ENCODE measurements at regions not wholly inside any gene's neighbourhood (a gene's known extent, or its start where the extent isn't known, plus 50 kb on each side); places are given as distances from the start of the nearest gene placed in this dataset.

GRCh38 chr1:5568321-5568720, 423.9 kb downstream of the NPHP4 start (continued):
- TF ChIP-seq ZNF462 (CRISPR knock-in tag; IDR thresholded peaks at IDR 0.05) (no peak), STAT1 (IDR thresholded peaks at IDR 0.05; ENCODE audit: unreplicated experiment) (no peak), EZH2 (IDR thresholded peaks at IDR 0.05; ENCODE audit: low read depth, unreplicated experiment) (no peak)
- TF ChIP-seq, protein P1, sequence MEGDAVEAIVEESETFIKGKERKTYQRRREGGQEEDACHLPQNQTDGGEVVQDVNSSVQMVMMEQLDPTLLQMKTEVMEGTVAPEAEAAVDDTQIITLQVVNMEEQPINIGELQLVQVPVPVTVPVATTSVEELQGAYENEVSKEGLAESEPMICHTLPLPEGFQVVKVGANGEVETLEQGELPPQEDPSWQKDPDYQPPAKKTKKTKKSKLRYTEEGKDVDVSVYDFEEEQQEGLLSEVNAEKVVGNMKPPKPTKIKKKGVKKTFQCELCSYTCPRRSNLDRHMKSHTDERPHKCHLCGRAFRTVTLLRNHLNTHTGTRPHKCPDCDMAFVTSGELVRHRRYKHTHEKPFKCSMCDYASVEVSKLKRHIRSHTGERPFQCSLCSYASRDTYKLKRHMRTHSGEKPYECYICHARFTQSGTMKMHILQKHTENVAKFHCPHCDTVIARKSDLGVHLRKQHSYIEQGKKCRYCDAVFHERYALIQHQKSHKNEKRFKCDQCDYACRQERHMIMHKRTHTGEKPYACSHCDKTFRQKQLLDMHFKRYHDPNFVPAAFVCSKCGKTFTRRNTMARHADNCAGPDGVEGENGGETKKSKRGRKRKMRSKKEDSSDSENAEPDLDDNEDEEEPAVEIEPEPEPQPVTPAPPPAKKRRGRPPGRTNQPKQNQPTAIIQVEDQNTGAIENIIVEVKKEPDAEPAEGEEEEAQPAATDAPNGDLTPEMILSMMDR (conservative IDR thresholded peaks at IDR 0.05; ENCODE audit: low read depth in 2 of 2) = no peak

DNA sequence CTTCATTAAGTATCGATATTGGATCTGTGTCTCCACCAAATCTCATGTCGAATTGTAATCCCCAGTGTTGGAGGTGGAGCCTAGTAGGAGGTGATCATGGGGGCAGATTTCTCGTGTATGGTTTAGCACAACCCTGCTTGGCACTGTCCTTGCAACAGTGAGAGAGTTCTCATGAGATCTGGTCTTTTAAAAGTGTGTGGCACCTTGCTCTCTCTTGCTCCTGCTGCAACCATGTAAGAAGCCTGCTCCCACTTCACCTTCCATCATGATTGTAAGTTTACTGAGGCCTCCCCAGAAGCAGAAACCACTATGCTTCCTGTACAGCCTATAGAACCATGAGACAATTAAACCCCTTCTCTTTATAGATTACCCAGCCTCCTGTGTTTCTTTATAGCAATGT, 424.4 kb downstream of the NPHP4 start:
- H3K4me1 Mint-ChIP-seq = no peaks in the 10 kb centered on the region; the same call in 2 of the 3 replicates
- Histone ChIP-seq H3K79me2 (replicated peaks; ENCODE audit: insufficient read depth) (no peaks in the 10 kb centered on the region), H4K20me1 (replicated peaks; ENCODE audit: insufficient read depth) (no peaks in the 10 kb centered on the region), H3K27me3 (ENCODE audit: insufficient read depth) (no peaks in the 10 kb centered on the region), H3K36me3 (ENCODE audit: insufficient read depth) (no peaks in the 10 kb centered on the region), H3K27ac (ENCODE audit: low read depth) (no peak overlapping the region), H3F3A (replicated peaks; ENCODE audit: low read depth) (no peaks in the 10 kb centered on the region), H3K4me2 (no peak overlapping the region), H3K9me2 (ENCODE audit: insufficient read depth) (no peaks in the 10 kb centered on the region), H2AFZ (no peak overlapping the region), H3K4me3 (no peak overlapping the region), H3K4me1 (ENCODE audit: insufficient read depth) (no peaks in the 10 kb centered on the region)
- H3K27ac Mint-ChIP-seq = no peak overlapping the region
- no peak overlapping the region for H3K4me3 Mint-ChIP-seq
- no peak for DNase-seq (ENCODE audit: low spot score)
- peaks cover 32% of the 10 kb centered on the region for H3K9me3 Mint-ChIP-seq
- no peaks in the 10 kb centered on the region; the same call in 2 of the 3 replicates for H3K36me3 Mint-ChIP-seq (ENCODE audit: low read depth)
- no peak for ATAC-seq
- H3K27me3 Mint-ChIP-seq (ENCODE audit: insufficient read depth, low read depth, poor library complexity) = peaks cover 2% of the 10 kb centered on the region
- TF ChIP-seq ZNF331 (CRISPR knock-in tag; IDR thresholded peaks at IDR 0.05; ENCODE audit: low read depth) = no peak
- no peak for TF ChIP-seq EZH2phosphoT487 (IDR thresholded peaks at IDR 0.05; ENCODE audit: unreplicated experiment)
- no peak for TF ChIP-seq POLR2AphosphoS5 (IDR thresholded peaks at IDR 0.05; ENCODE audit: low read depth)
- no peak for TF ChIP-seq EZH2 (IDR thresholded peaks at IDR 0.05; ENCODE audit: low read depth, unreplicated experiment)
- no peak for TF ChIP-seq JUNB (IDR thresholded peaks at IDR 0.05; ENCODE audit: unreplicated experiment)
- no peak for TF ChIP-seq NANOG (IDR thresholded peaks at IDR 0.05; ENCODE audit: borderline replicate concordance)
- TF ChIP-seq ZNF114 (CRISPR knock-in tag; IDR thresholded peaks at IDR 0.05) = no peak
- TF ChIP-seq CREB1 (CRISPR knock-in tag; IDR thresholded peaks at IDR 0.05; ENCODE audit: low read depth) = no peak
- TF ChIP-seq ETS1 (IDR thresholded peaks at IDR 0.05) = no peak
- TF ChIP-seq, protein P1 (conservative IDR thresholded peaks at IDR 0.05; ENCODE audit: low read depth in 2 of 2) = no peak
